ENCODE measurements at regions not wholly inside any gene's neighbourhood (a gene's known extent, or its start where the extent isn't known, plus 50 kb on each side); places are given as distances from the start of the nearest gene placed in this dataset.

GRCh38 chr6:126788861-126789365 lies 329.6 kb upstream of the RSPO3 start:
- CTCF ChIA-PET = no interaction called here
- in situ Hi-C loops (cut with MboI) = no loop called here
- TF ChIP-seq PAX8 (IDR thresholded peaks at IDR 0.05) = no peak
- no peak for TF ChIP-seq SRF (IDR thresholded peaks at IDR 0.05; ENCODE audit: low read depth in 2 of 2, low read length in 2 of 2)
- TF ChIP-seq ZNF384 (IDR thresholded peaks at IDR 0.05; ENCODE audit: borderline replicate concordance, low read depth, low read length) = no peak
- TF ChIP-seq MAX (IDR thresholded peaks at IDR 0.05; ENCODE audit: low read depth, low read length) = no peak
- no peak for TF ChIP-seq POLR2A (IDR thresholded peaks at IDR 0.05; ENCODE audit: low read depth, low read length)
- no peak for TF ChIP-seq KLF5 (IDR thresholded peaks at IDR 0.05; ENCODE audit: partially characterized antibody)
- no peak for TF ChIP-seq NKRF (conservative IDR thresholded peaks at IDR 0.05)
- no peak for TF ChIP-seq CUX1 (IDR thresholded peaks at IDR 0.05; ENCODE audit: insufficient replicate concordance, low read depth, low read length)
- TF ChIP-seq RFX5 (IDR thresholded peaks at IDR 0.05; ENCODE audit: low read depth, low read length) = no peak
- TF ChIP-seq ZNF592 (IDR thresholded peaks at IDR 0.05) = no peak
- no peak for TF ChIP-seq ZNF207 (IDR thresholded peaks at IDR 0.05; ENCODE audit: borderline replicate concordance)
- no peak for TF ChIP-seq MEF2B (IDR thresholded peaks at IDR 0.05; ENCODE audit: partially characterized antibody, poor library complexity, severe bottlenecking)
- TF ChIP-seq RB1 (IDR thresholded peaks at IDR 0.05; ENCODE audit: borderline replicate concordance) = no peak
- no peak for TF ChIP-seq SPI1 (IDR thresholded peaks at IDR 0.05; ENCODE audit: borderline replicate concordance, insufficient read depth, low read depth, low read length)

More at GRCh38 chr6:126788861-126789365, 329.6 kb upstream of the RSPO3 start:
- Histone ChIP-seq H3K4me1 (ENCODE audit: control insufficient read depth, insufficient read depth, low read length) (no peaks in the 10 kb centered on the region), H3K9me3 (replicated peaks; ENCODE audit: control insufficient read depth, insufficient read depth, low read length) (no peaks in the 10 kb centered on the region), H3K4me2 (ENCODE audit: control insufficient read depth, insufficient read depth) (no peak overlapping the region), H3K4me3 (no peak overlapping the region), H4K20me1 (ENCODE audit: control insufficient read depth, insufficient read depth) (no peaks in the 10 kb centered on the region), H3K27me3 (replicated peaks in 1 of 2; ENCODE audit: control insufficient read depth in 2 of 2, insufficient read depth in 2 of 2, low read length in 1 of 2) (no peaks in the 10 kb centered on the region), H3K36me3 (ENCODE audit: control insufficient read depth in 2 of 2, insufficient read depth in 2 of 2, low read length in 1 of 2) (no peaks in the 10 kb centered on the region), H3K79me2 (ENCODE audit: control insufficient read depth, insufficient read depth, low read length) (no peaks in the 10 kb centered on the region), H3K9ac (ENCODE audit: control insufficient read depth, insufficient read depth, low read length) (no peak overlapping the region), H3K27ac (ENCODE audit: control insufficient read depth, insufficient read depth) (no peak overlapping the region), H2AFZ (ENCODE audit: control insufficient read depth, low read depth, low read length) (no peak overlapping the region)
- SMC1A ChIA-PET (ENCODE audit: uncharacterized antibody, unreplicated experiment) = no interaction called here
- ATAC-seq = no peak
- FAIRE-seq = no peak
- POLR2A ChIA-PET = no interaction called here
- RAD21 ChIA-PET (ENCODE audit: unreplicated experiment) = no interaction called here
- 32% methylated on average over 6 of the region's 6 CpGs for WGBS (ENCODE audit: insufficient coverage, insufficient replicate concordance, low lambda C conversion rate, missing lambda C conversion rate)
- DNase-seq (ENCODE audit: low read depth, low spot score) = no peak
- BruUV-seq (replicated peaks) = no TSS peak
- intact Hi-C loops (cut with micrococcal nuclease; ENCODE audit: unreplicated experiment) = no loop called here

Data from GM12878 (cell line).